ENCODE measurements at regions not wholly inside any gene's neighbourhood (a gene's known extent, or its start where the extent isn't known, plus 50 kb on each side); places are given as distances from the start of the nearest gene placed in this dataset.
"Not testable (repeated sequence)": the region's sequence is repeated elsewhere in the genome, so short reads cannot be mapped to it uniquely, and the experiment has no call there.

GRCh38 chr6:144474290-144474689 lies 189.2 kb downstream of the UTRN start:
- no peak overlapping the region for H3K4me3 ChIP-seq (ENCODE audit: low read depth, low read length)

GRCh38 chr6:144474904-144475303 lies 189.8 kb downstream of the UTRN start:
- H3K4me3 ChIP-seq (ENCODE audit: low read depth, low read length): no peak overlapping the region

GRCh38 chr6:144475411-144475810 lies 190.3 kb downstream of the UTRN start:
- H3K4me3 ChIP-seq (ENCODE audit: low read depth, low read length): no peak overlapping the region

GRCh38 chr6:144476286-144476685 lies 191.2 kb downstream of the UTRN start:
- H3K4me3 ChIP-seq (ENCODE audit: low read depth, low read length): no peak overlapping the region

- no peak overlapping the region for H3K4me3 ChIP-seq (ENCODE audit: low read depth, low read length)
Observed at GRCh38 chr6:144477396-144477795, 192.3 kb downstream of the UTRN start.

- H3K4me3 ChIP-seq (ENCODE audit: low read depth, low read length): no peak overlapping the region
Observed at GRCh38 chr6:144477856-144478255, 192.7 kb downstream of the UTRN start.

- no peak overlapping the region for H3K4me3 ChIP-seq (ENCODE audit: low read depth, low read length)
Observed at GRCh38 chr6:144478483-144478882, 193.3 kb downstream of the UTRN start.

GRCh38 chr6:144479991-144480390 lies 194.9 kb downstream of the UTRN start:
- H3K4me3 ChIP-seq (ENCODE audit: low read depth, low read length): no peak overlapping the region

- H3K4me3 ChIP-seq (ENCODE audit: low read depth, low read length): no peak overlapping the region
Observed at GRCh38 chr6:144480473-144480872, 195.3 kb downstream of the UTRN start.

- no peak overlapping the region for H3K4me3 ChIP-seq (ENCODE audit: low read depth, low read length)
Observed at GRCh38 chr6:144481527-144481926, 196.4 kb downstream of the UTRN start.

- no peak overlapping the region for H3K4me3 ChIP-seq (ENCODE audit: low read depth, low read length)
Observed at GRCh38 chr6:144482142-144482541, 197.0 kb downstream of the UTRN start.

- no peak overlapping the region for H3K4me3 ChIP-seq (ENCODE audit: low read depth, low read length)
Observed at GRCh38 chr6:144485531-144485930, 200.4 kb downstream of the UTRN start.

GRCh38 chr6:144488590-144488989 lies 203.5 kb downstream of the UTRN start:
- H3K4me3 ChIP-seq (ENCODE audit: low read depth, low read length): no peak overlapping the region

- no peak overlapping the region for H3K4me3 ChIP-seq (ENCODE audit: low read depth, low read length)
Observed at GRCh38 chr6:144493035-144493910, 208.1 kb downstream of the UTRN start.

- not testable (repeated sequence) for H3K4me3 ChIP-seq (ENCODE audit: low read depth, low read length)
Observed at GRCh38 chr6:144495076-144495475, 209.9 kb downstream of the UTRN start.

GRCh38 chr6:144497650-144498049 lies 212.5 kb downstream of the UTRN start:
- H3K4me3 ChIP-seq (ENCODE audit: low read depth, low read length): no peak overlapping the region

GRCh38 chr6:144500892-144501291 lies 215.8 kb downstream of the UTRN start:
- no peak overlapping the region for H3K4me3 ChIP-seq (ENCODE audit: low read depth, low read length)

GRCh38 chr6:144505214-144505613 lies 220.1 kb downstream of the UTRN start:
- H3K4me3 ChIP-seq (ENCODE audit: low read depth, low read length): not testable (repeated sequence)

GRCh38 chr6:144506051-144506450 lies 220.9 kb downstream of the UTRN start:
- H3K4me3 ChIP-seq (ENCODE audit: low read depth, low read length): not testable (repeated sequence)

GRCh38 chr6:144507772-144508312 lies 222.7 kb downstream of the UTRN start:
- not testable (repeated sequence) for H3K4me3 ChIP-seq (ENCODE audit: low read depth, low read length)

GRCh38 chr6:144510859-144511258 lies 225.7 kb downstream of the UTRN start:
- no peak overlapping the region for H3K4me3 ChIP-seq (ENCODE audit: low read depth, low read length)

GRCh38 chr6:144515761-144516160 lies 230.6 kb downstream of the UTRN start:
- no peak overlapping the region for H3K4me3 ChIP-seq (ENCODE audit: low read depth, low read length)

- no peak overlapping the region for H3K4me3 ChIP-seq (ENCODE audit: low read depth, low read length)
Observed at GRCh38 chr6:144519426-144519825, 234.3 kb downstream of the UTRN start.
